Adrenal gland (tissue), 5 donors: ENCODE measurements at regions not wholly inside any gene's neighbourhood (a gene's known extent, or its start where the extent isn't known, plus 50 kb on each side); places are given as distances from the start of the nearest gene placed in this dataset.

Experiments used
- POLR2A ChIP-seq, 2 donors: fragments of 450-650 bp; IDR thresholded peaks; one replicate each; pipeline ENCODE4 v1.6.1; 2017; ENCODE audit warnings: antibody characterized with exemption in 2 of 2, mild to moderate bottlenecking in 2 of 2, moderate library complexity in 1 of 2
- TF ChIP-seq, protein P1 (sequence below), 6 experiments: fragments of 450-650 bp in 4 of 6; fragments of 200-600 bp in 2 of 6; sonication (generic) in 1 of 6; IDR thresholded peaks; 1 replicate in 5 of 6; 2 replicates in 1 of 6; pipeline versions ENCODE4 v1.5.1 to v1.8.0; 2016 to 2021; ENCODE audit warnings: antibody characterized with exemption in 6 of 6, mild to moderate bottlenecking in 2 of 6, moderate library complexity in 1 of 6
- donor health status: DM: no; HTN: no; CAD: no.

DNA sequence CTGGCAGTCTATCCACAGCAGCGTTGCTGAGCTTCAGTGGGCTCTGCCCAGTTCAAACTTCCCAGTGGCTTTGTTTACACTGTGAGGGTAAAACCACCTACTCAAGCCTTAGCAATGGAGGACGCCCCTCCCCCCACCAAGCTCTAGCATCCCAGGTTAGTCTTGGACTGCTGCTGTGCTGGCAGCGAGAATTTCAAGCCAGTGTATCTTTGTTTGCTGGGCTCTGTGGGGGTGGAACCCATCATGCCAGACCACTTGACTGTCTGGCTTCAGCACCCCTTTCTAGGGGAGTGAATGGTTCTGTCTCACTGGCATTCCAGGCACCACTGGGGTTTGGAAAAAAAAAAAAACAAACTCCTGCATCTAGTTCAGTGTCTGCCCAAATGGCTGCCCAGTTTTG lies 249.7 kb upstream of the SYNCRIP start:
- TF ChIP-seq, protein P1, sequence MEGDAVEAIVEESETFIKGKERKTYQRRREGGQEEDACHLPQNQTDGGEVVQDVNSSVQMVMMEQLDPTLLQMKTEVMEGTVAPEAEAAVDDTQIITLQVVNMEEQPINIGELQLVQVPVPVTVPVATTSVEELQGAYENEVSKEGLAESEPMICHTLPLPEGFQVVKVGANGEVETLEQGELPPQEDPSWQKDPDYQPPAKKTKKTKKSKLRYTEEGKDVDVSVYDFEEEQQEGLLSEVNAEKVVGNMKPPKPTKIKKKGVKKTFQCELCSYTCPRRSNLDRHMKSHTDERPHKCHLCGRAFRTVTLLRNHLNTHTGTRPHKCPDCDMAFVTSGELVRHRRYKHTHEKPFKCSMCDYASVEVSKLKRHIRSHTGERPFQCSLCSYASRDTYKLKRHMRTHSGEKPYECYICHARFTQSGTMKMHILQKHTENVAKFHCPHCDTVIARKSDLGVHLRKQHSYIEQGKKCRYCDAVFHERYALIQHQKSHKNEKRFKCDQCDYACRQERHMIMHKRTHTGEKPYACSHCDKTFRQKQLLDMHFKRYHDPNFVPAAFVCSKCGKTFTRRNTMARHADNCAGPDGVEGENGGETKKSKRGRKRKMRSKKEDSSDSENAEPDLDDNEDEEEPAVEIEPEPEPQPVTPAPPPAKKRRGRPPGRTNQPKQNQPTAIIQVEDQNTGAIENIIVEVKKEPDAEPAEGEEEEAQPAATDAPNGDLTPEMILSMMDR (IDR thresholded peaks at IDR 0.05): no peak
- TF ChIP-seq POLR2A (IDR thresholded peaks at IDR 0.05): no peak
